ENCODE measurements at regions not wholly inside any gene's neighbourhood (a gene's known extent, or its start where the extent isn't known, plus 50 kb on each side); places are given as distances from the start of the nearest gene placed in this dataset.
A peak's percentile ranks its signal among the peaks of the same experiment; 100 is the strongest.

- intact Hi-C loops (cut with DNase I): no loop called here
- Histone ChIP-seq H3K27me3 (no peaks in the 10 kb centered on the region), H3K4me3 (no peak overlapping the region), H3K9me3 (no peaks in the 10 kb centered on the region), H3K27ac (replicated peaks in 1 of 4) (no peak overlapping the region), H3K4me1 (no peaks in the 10 kb centered on the region), H3K36me3 (no peaks in the 10 kb centered on the region)
- TF ChIP-seq EP300 (IDR thresholded peaks at IDR 0.05) (no peak), POLR2A (IDR thresholded peaks at IDR 0.05; ENCODE audit: low read depth) (no peak), POLR2AphosphoS5 (IDR thresholded peaks at IDR 0.05) (no peak), CTCF (IDR thresholded peaks at IDR 0.05) (no peak)
- DNase-seq (ENCODE audit: extremely low spot score): no peak
Measured at GRCh38 chr4:188958346-188958745, 819.1 kb downstream of the TRIML1 start.

- Histone ChIP-seq H3K4me3 (no peak overlapping the region), H3K36me3 (no peaks in the 10 kb centered on the region), H3K4me1 (no peaks in the 10 kb centered on the region), H3K27ac (replicated peaks in 1 of 4) (no peak overlapping the region), H3K9me3 (no peaks in the 10 kb centered on the region), H3K27me3 (no peaks in the 10 kb centered on the region)
- TF ChIP-seq EP300 (IDR thresholded peaks at IDR 0.05): no peak
- no peak for TF ChIP-seq POLR2AphosphoS5 (IDR thresholded peaks at IDR 0.05)
- no peak for TF ChIP-seq POLR2A (IDR thresholded peaks at IDR 0.05; ENCODE audit: low read depth)
- DNase-seq (ENCODE audit: extremely low spot score): no peak
- WGBS: 84% methylated on average over 6 of the region's 6 CpGs
- intact Hi-C loops (cut with DNase I): no loop called here
Measured at GRCh38 chr4:188959424-188959823, 820.2 kb downstream of the TRIML1 start.

GRCh38 chr4:188960411-188961093 is 821.3 kb downstream of the TRIML1 start:
- WGBS: 75% methylated on average over 4 of the region's 4 CpGs
- Histone ChIP-seq H3K4me3 (no peak overlapping the region), H3K27ac (replicated peaks in 1 of 4) (no peak overlapping the region), H3K9me3 (no peaks in the 10 kb centered on the region), H3K27me3 (no peaks in the 10 kb centered on the region), H3K36me3 (no peaks in the 10 kb centered on the region), H3K4me1 (no peaks in the 10 kb centered on the region)
- DNase-seq (ENCODE audit: extremely low spot score): no peak
- intact Hi-C loops (cut with DNase I): no loop called here
- TF ChIP-seq EP300 (IDR thresholded peaks at IDR 0.05) (no peak), POLR2AphosphoS5 (IDR thresholded peaks at IDR 0.05) (no peak), POLR2A (IDR thresholded peaks at IDR 0.05; ENCODE audit: low read depth) (no peak), CTCF (IDR thresholded peaks at IDR 0.05) (no peak)

GRCh38 chr4:188971125-188971524 is 831.9 kb downstream of the TRIML1 start:
- TF ChIP-seq CTCF (IDR thresholded peaks at IDR 0.05): peak in 1 of 3 experiments; percentile 23
- no peak for TF ChIP-seq POLR2A (IDR thresholded peaks at IDR 0.05; ENCODE audit: low read depth)
- H3K4me3 ChIP-seq: no peak overlapping the region

GRCh38 chr4:188975271-188975670 is 836.0 kb downstream of the TRIML1 start:
- H3K36me3 ChIP-seq: no peaks in the 10 kb centered on the region
- H3K9me3 ChIP-seq: no peaks in the 10 kb centered on the region
- no peak overlapping the region for H3K27ac ChIP-seq (replicated peaks in 1 of 4)
- TF ChIP-seq POLR2AphosphoS5 (IDR thresholded peaks at IDR 0.05) (no peak), POLR2A (IDR thresholded peaks at IDR 0.05; ENCODE audit: low read depth) (no peak), EP300 (IDR thresholded peaks at IDR 0.05) (no peak), CTCF (IDR thresholded peaks at IDR 0.05) (no peak)
- DNase-seq (ENCODE audit: extremely low spot score): no peak
- H3K27me3 ChIP-seq: no peaks in the 10 kb centered on the region
- no peak overlapping the region for H3K4me3 ChIP-seq
- 97% methylated on average over 8 of the region's 10 CpGs for WGBS
- peaks cover 0 to 10% (median 10%) of the 10 kb centered on the region in 4 donors for H3K4me1 ChIP-seq
- intact Hi-C loops (cut with DNase I): no loop called here

More at GRCh38 chr4:188971125-188971524, 831.9 kb downstream of the TRIML1 start:
- DNase-seq (ENCODE audit: extremely low spot score): no peak
- Histone ChIP-seq H3K4me1 (peaks cover 0 to 3% (median 2%) of the 10 kb centered on the region in 4 donors), H3K27me3 (no peaks in the 10 kb centered on the region), H3K36me3 (no peaks in the 10 kb centered on the region), H3K27ac (replicated peaks in 1 of 4) (no peak overlapping the region), H3K9me3 (no peaks in the 10 kb centered on the region)
- WGBS: 39% methylated on average over 3 of the region's 3 CpGs
- intact Hi-C loops (cut with DNase I): no loop called here
